ENCODE measurements at regions not wholly inside any gene's neighbourhood (a gene's known extent, or its start where the extent isn't known, plus 50 kb on each side); places are given as distances from the start of the nearest gene placed in this dataset.

DNA sequence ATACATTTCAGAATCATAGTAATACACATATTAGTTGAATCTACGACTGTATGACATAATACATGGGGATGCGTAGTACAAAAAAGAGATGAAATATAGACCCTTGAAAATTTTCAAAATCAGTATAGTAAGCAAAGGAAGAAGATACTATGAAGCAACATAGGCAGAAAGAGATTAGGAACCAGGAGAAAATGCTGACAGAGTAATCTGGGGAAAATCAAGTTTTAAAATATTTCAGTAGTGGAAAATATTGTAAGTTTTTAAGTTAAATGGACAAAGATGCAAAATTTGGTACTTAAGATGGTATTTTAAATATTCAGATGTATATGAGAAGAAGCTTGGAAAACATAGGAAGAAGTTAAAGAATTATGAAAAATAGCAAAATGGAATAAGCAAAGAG is 915.6 kb upstream of the LRFN5 start:
- no peak overlapping the region for H3K23ac ChIP-seq (ENCODE audit: low read length)
- H3K4ac ChIP-seq (ENCODE audit: low read depth, low read length), result no peak overlapping the region
- no peaks in the 10 kb centered on the region for H3K27me3 ChIP-seq (ENCODE audit: insufficient read depth, low read length)
- H3K9me3 ChIP-seq (ENCODE audit: insufficient read depth, low read depth, low read length), result no peaks in the 10 kb centered on the region
- H3K4me3 ChIP-seq (ENCODE audit: low read depth, low read length), result no peak overlapping the region
- no peak overlapping the region for H3K27ac ChIP-seq (ENCODE audit: low read depth, low read length)
- peaks cover 0 to 2% of the 10 kb centered on the region in 2 experiments for H3K4me1 ChIP-seq (ENCODE audit: control insufficient read depth in 1 of 2, insufficient read depth in 2 of 2, low read length in 2 of 2)
- H3K4me2 ChIP-seq (ENCODE audit: low read length), result no peak overlapping the region
- no peak overlapping the region for H2BK5ac ChIP-seq (ENCODE audit: low read depth, low read length, poor library complexity)
- no peak overlapping the region for H4K91ac ChIP-seq (ENCODE audit: low read depth, low read length)
- H2BK120ac ChIP-seq (ENCODE audit: insufficient read depth, low read length, poor library complexity), result no peak overlapping the region
- no peak for DNase-seq
- no peaks in the 10 kb centered on the region for H3K79me2 ChIP-seq (ENCODE audit: control insufficient read depth, insufficient read depth, low read length, poor library complexity)
- H2BK12ac ChIP-seq (ENCODE audit: low read length), result no peak overlapping the region
- no peak overlapping the region for H3K9ac ChIP-seq (ENCODE audit: low read length)
- no peak overlapping the region for H4K8ac ChIP-seq (ENCODE audit: low read depth, low read length)
- no CpG with 5 or more reads among the region's 2 CpGs for WGBS (ENCODE audit: extremely low coverage, insufficient coverage, insufficient read length)
- H3K79me1 ChIP-seq (ENCODE audit: low read length), result no peaks in the 10 kb centered on the region
- H3K14ac ChIP-seq (ENCODE audit: low read length), result no peak overlapping the region
- H3K36me3 ChIP-seq (ENCODE audit: control insufficient read depth in 1 of 2, insufficient read depth in 2 of 2, low read length in 2 of 2), result peaks cover 0 to 1% of the 10 kb centered on the region in 2 experiments
- no peak overlapping the region for H3K18ac ChIP-seq (ENCODE audit: low read length)
- H2AK5ac ChIP-seq (ENCODE audit: low read length), result no peak overlapping the region
- H2AFZ ChIP-seq (ENCODE audit: insufficient read depth, low read length, poor library complexity), result no peak overlapping the region
- H4K12ac ChIP-seq (ENCODE audit: low read depth, low read length), result no peak overlapping the region

DNA sequence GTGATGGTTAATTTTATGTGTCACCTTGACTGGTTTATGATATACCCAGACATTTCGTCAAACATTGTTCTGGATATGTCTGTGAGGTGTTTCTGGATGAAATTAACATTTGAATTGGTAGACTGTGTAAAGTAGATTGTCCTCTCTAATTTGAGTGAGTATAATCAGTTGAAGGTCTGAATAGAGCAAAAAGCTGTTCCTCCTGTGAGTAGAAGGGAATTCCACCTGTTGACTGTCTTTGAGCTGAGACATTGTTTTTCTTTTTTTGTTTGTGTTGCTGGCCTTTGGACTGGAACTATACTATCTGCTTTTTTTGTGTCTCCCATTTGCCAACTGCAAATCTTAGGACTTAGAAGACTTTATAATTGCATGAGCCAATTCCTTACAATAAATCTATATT is 920.9 kb upstream of the LRFN5 start:
- Histone ChIP-seq H3K79me2 (ENCODE audit: control insufficient read depth, insufficient read depth, low read length, poor library complexity) (no peaks in the 10 kb centered on the region), H3K9ac (ENCODE audit: low read length) (no peak overlapping the region), H3K14ac (ENCODE audit: low read length) (no peak overlapping the region), H3K27me3 (ENCODE audit: insufficient read depth, low read length) (no peaks in the 10 kb centered on the region), H2AK5ac (ENCODE audit: low read length) (no peak overlapping the region), H3K9me3 (ENCODE audit: insufficient read depth, low read depth, low read length) (no peaks in the 10 kb centered on the region), H4K12ac (ENCODE audit: low read depth, low read length) (no peak overlapping the region), H4K91ac (ENCODE audit: low read depth, low read length) (no peak overlapping the region), H3K4me1 (ENCODE audit: control insufficient read depth in 1 of 2, insufficient read depth in 2 of 2, low read length in 2 of 2) (peaks cover 0 to 3% of the 10 kb centered on the region in 2 experiments), H3K4me3 (ENCODE audit: low read depth, low read length) (no peak overlapping the region), H2BK120ac (ENCODE audit: insufficient read depth, low read length, poor library complexity) (no peak overlapping the region), H3K79me1 (ENCODE audit: low read length) (no peaks in the 10 kb centered on the region), H3K36me3 (ENCODE audit: control insufficient read depth in 1 of 2, insufficient read depth in 2 of 2, low read length in 2 of 2) (no peaks in the 10 kb centered on the region), H3K27ac (ENCODE audit: low read depth, low read length) (no peak overlapping the region), H2BK12ac (ENCODE audit: low read length) (no peak overlapping the region), H3K18ac (ENCODE audit: low read length) (no peak overlapping the region), H3K4me2 (ENCODE audit: low read length) (no peak overlapping the region), H3K23ac (ENCODE audit: low read length) (no peak overlapping the region), H2AFZ (ENCODE audit: insufficient read depth, low read length, poor library complexity) (no peak overlapping the region), H4K8ac (ENCODE audit: low read depth, low read length) (no peak overlapping the region), H3K4ac (ENCODE audit: low read depth, low read length) (no peak overlapping the region), H2BK5ac (ENCODE audit: low read depth, low read length, poor library complexity) (no peak overlapping the region)
- no CpG with 5 or more reads among the region's 1 CpG for WGBS (ENCODE audit: extremely low coverage, insufficient coverage, insufficient read length)
- DNase-seq, result no peak

DNA sequence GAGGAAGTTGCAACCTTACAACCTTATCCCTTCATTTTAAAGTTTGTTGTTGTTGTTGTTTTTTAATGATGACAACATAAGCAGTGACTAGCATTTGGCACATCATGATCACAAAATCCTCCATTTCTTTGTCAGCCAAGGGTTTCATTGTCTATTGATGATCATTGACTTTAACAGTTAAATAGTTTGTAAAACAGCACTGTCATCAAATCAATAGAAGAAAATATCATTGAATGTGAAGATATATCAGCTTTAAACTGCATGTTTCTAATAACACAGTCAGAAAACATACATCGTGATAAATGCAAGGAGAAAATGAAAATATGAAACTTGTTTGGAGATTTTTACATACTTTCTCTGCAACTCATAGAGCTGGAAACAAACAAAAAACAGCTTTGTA is 922.3 kb upstream of the LRFN5 start:
- H2AK5ac ChIP-seq (ENCODE audit: low read length), result no peak overlapping the region
- no peak overlapping the region for H3K4me2 ChIP-seq (ENCODE audit: low read length)
- WGBS (ENCODE audit: extremely low coverage, insufficient coverage, insufficient read length), result no CpG with 5 or more reads among the region's 1 CpG
- H4K91ac ChIP-seq (ENCODE audit: low read depth, low read length), result no peak overlapping the region
- no peak overlapping the region for H4K8ac ChIP-seq (ENCODE audit: low read depth, low read length)
- H3K9me3 ChIP-seq (ENCODE audit: insufficient read depth, low read depth, low read length), result no peaks in the 10 kb centered on the region
- H3K79me1 ChIP-seq (ENCODE audit: low read length), result no peaks in the 10 kb centered on the region
- H3K4me3 ChIP-seq (ENCODE audit: low read depth, low read length), result no peak overlapping the region
- H2BK5ac ChIP-seq (ENCODE audit: low read depth, low read length, poor library complexity), result no peak overlapping the region
- no peak overlapping the region for H3K9ac ChIP-seq (ENCODE audit: low read length)
- H3K4ac ChIP-seq (ENCODE audit: low read depth, low read length), result no peak overlapping the region
- peaks cover 0 to 3% of the 10 kb centered on the region in 2 experiments for H3K4me1 ChIP-seq (ENCODE audit: control insufficient read depth in 1 of 2, insufficient read depth in 2 of 2, low read length in 2 of 2)
- DNase-seq, result no peak
- H3K79me2 ChIP-seq (ENCODE audit: control insufficient read depth, insufficient read depth, low read length, poor library complexity), result no peaks in the 10 kb centered on the region
- no peak overlapping the region for H3K23ac ChIP-seq (ENCODE audit: low read length)
- H3K27ac ChIP-seq (ENCODE audit: low read depth, low read length), result no peak overlapping the region
- no peak overlapping the region for H3K14ac ChIP-seq (ENCODE audit: low read length)
- H2BK12ac ChIP-seq (ENCODE audit: low read length), result no peak overlapping the region
- H3K36me3 ChIP-seq (ENCODE audit: control insufficient read depth in 1 of 2, insufficient read depth in 2 of 2, low read length in 2 of 2), result no peaks in the 10 kb centered on the region
- no peaks in the 10 kb centered on the region for H3K27me3 ChIP-seq (ENCODE audit: insufficient read depth, low read length)
- H2BK120ac ChIP-seq (ENCODE audit: insufficient read depth, low read length, poor library complexity), result no peak overlapping the region
- H3K18ac ChIP-seq (ENCODE audit: low read length), result no peak overlapping the region
- no peak overlapping the region for H4K12ac ChIP-seq (ENCODE audit: low read depth, low read length)
- no peak overlapping the region for H2AFZ ChIP-seq (ENCODE audit: insufficient read depth, low read length, poor library complexity)

DNA sequence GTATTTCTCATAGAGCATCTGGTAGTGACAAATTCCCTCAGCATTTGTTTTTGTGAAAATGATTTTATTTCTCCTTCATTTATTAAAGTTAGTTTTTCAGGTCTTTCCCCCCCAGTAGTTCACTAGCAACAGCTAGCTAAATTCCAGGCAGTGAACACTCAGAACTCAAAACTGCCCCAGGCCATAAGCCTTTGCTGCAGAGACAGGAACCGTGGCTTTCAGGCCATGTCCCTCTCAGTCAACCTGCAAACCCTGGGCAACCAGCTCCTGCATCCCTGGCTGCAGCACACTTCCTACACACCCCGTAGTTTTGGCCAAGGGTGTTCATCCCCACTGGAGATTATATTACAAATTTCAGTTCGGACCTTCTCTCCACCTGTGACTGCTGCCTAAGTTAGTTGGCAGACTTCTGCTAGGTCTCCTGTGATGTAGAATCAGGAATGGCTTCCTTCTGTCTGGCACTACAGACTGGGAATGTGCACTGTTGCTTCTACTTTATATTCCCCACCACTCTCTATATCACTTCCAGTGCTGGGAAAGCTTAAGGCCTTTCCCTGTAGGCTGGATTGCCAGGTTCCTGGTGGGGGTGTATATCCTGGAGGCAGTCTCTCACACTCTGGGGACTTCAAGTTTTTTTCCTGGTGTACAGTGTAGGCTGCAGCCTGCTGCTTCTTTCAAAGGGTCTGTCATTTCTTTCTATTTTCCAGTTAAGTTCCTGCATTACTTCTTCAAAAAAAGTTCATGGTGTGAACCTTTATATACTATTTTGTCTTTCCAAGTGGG is 924.4 kb upstream of the LRFN5 start:
- Histone ChIP-seq H4K91ac (ENCODE audit: low read depth, low read length) (no peak overlapping the region), H3K23ac (ENCODE audit: low read length) (no peak overlapping the region), H3K4me3 (ENCODE audit: low read depth, low read length) (no peak overlapping the region), H3K4me2 (ENCODE audit: low read length) (peak overlapping the region; percentile 36), H3K9me3 (ENCODE audit: insufficient read depth, low read depth, low read length) (no peaks in the 10 kb centered on the region), H2BK12ac (ENCODE audit: low read length) (no peak overlapping the region), H3K36me3 (ENCODE audit: control insufficient read depth in 1 of 2, insufficient read depth in 2 of 2, low read length in 2 of 2) (no peaks in the 10 kb centered on the region), H3K14ac (ENCODE audit: low read length) (no peak overlapping the region), H2BK5ac (ENCODE audit: low read depth, low read length, poor library complexity) (no peak overlapping the region), H2AK5ac (ENCODE audit: low read length) (no peak overlapping the region), H4K12ac (ENCODE audit: low read depth, low read length) (no peak overlapping the region), H3K4me1 (ENCODE audit: control insufficient read depth in 1 of 2, insufficient read depth in 2 of 2, low read length in 2 of 2) (peaks cover 0 to 3% of the 10 kb centered on the region in 2 experiments), H3K9ac (ENCODE audit: low read length) (peak overlapping the region; percentile 40), H3K79me1 (ENCODE audit: low read length) (no peaks in the 10 kb centered on the region), H2BK120ac (ENCODE audit: insufficient read depth, low read length, poor library complexity) (no peak overlapping the region), H2AFZ (ENCODE audit: insufficient read depth, low read length, poor library complexity) (no peak overlapping the region), H3K27ac (ENCODE audit: low read depth, low read length) (no peak overlapping the region), H3K27me3 (ENCODE audit: insufficient read depth, low read length) (no peaks in the 10 kb centered on the region), H3K18ac (ENCODE audit: low read length) (no peak overlapping the region), H4K8ac (ENCODE audit: low read depth, low read length) (no peak overlapping the region), H3K79me2 (ENCODE audit: control insufficient read depth, insufficient read depth, low read length, poor library complexity) (no peaks in the 10 kb centered on the region), H3K4ac (ENCODE audit: low read depth, low read length) (no peak overlapping the region)
- no CpG with 5 or more reads among the region's 3 CpGs for WGBS (ENCODE audit: extremely low coverage, insufficient coverage, insufficient read length)
- DNase-seq, result peak in 1 of 2 donors; percentile 38

Measured in trophoblast cell (in vitro differentiated cells and primary cell).